Thoracic aorta (tissue), 2 donors: ENCODE measurements at regions not wholly inside any gene's neighbourhood (a gene's known extent, or its start where the extent isn't known, plus 50 kb on each side); places are given as distances from the start of the nearest gene placed in this dataset.

ENCODE experiments used
- ATAC-seq: fragments of 150-250 bp; one replicate; pipeline ENCODE4 v1.8.0; 2017; ENCODE audit warnings: low read depth; ENCODE audit not compliant: insufficient number of reproducible peaks, low FRiP score
- DNase-seq: peaks from one replicate; pipeline ENCODE4 v3.0.0-alpha.2; 2020; ENCODE audit warnings: low spot score
- H3K27ac ChIP-seq, 2 donors: fragments of 200-600 bp; sonication (generic); 1 replicate in 1 of 2; 2 replicates in 1 of 2; pipeline ENCODE4 v1.5.1; 2016; ENCODE audit warnings: mild to moderate bottlenecking in 2 of 2, moderate library complexity in 2 of 2
- H3K27me3 ChIP-seq: fragments of 200-600 bp; sonication (generic); replicated peaks from 2 replicates; pipeline ENCODE4 v1.6.0; 2016; ENCODE audit warnings: mild to moderate bottlenecking; ENCODE audit not compliant: insufficient read depth
- H3K36me3 ChIP-seq: fragments of 200-600 bp; sonication (generic); one replicate; pipeline ENCODE4 v1.5.1; 2016
- H3K4me1 ChIP-seq, 2 donors: fragments of 200-600 bp; sonication (generic); 1 replicate in 1 of 2; 2 replicates in 1 of 2; pipeline versions ENCODE4 v1.5.1 to v1.6.0; 2016; ENCODE audit warnings: low read depth in 2 of 2, mild to moderate bottlenecking in 1 of 2; ENCODE audit not compliant: control insufficient read depth in 1 of 2
- H3K4me3 ChIP-seq: fragments of 200-600 bp; sonication (generic); 2 replicates; pipeline ENCODE4 v1.5.1; 2016; ENCODE audit warnings: mild to moderate bottlenecking
- H3K9me3 ChIP-seq: fragments of 200-600 bp; sonication (generic); 2 replicates; pipeline ENCODE4 v1.5.1; 2016
- TF ChIP-seq, protein P1 (sequence below): fragments of 200-600 bp; sonication (generic); IDR thresholded peaks from one replicate; pipeline ENCODE4 v1.5.1; 2019; ENCODE audit warnings: antibody characterized with exemption

- Histone ChIP-seq H3K27me3 (no peaks in the 10 kb centered on the region), H3K4me1 (no peaks in the 10 kb centered on the region), H3K4me3 (no peak overlapping the region), H3K9me3 (no peaks in the 10 kb centered on the region), H3K36me3 (no peaks in the 10 kb centered on the region), H3K27ac (no peak overlapping the region)
- no peak for DNase-seq
- TF ChIP-seq, protein P1, sequence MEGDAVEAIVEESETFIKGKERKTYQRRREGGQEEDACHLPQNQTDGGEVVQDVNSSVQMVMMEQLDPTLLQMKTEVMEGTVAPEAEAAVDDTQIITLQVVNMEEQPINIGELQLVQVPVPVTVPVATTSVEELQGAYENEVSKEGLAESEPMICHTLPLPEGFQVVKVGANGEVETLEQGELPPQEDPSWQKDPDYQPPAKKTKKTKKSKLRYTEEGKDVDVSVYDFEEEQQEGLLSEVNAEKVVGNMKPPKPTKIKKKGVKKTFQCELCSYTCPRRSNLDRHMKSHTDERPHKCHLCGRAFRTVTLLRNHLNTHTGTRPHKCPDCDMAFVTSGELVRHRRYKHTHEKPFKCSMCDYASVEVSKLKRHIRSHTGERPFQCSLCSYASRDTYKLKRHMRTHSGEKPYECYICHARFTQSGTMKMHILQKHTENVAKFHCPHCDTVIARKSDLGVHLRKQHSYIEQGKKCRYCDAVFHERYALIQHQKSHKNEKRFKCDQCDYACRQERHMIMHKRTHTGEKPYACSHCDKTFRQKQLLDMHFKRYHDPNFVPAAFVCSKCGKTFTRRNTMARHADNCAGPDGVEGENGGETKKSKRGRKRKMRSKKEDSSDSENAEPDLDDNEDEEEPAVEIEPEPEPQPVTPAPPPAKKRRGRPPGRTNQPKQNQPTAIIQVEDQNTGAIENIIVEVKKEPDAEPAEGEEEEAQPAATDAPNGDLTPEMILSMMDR = no peak
- ATAC-seq = no peak
Measured at GRCh38 chr7:84337429-84337828, 142.8 kb upstream of the SEMA3A start.

- DNase-seq = no peak
- no peak overlapping the region for H3K27ac ChIP-seq
- H3K4me1 ChIP-seq = no peaks in the 10 kb centered on the region
- no peak overlapping the region for H3K4me3 ChIP-seq
- H3K9me3 ChIP-seq = no peaks in the 10 kb centered on the region
- H3K27me3 ChIP-seq = no peaks in the 10 kb centered on the region
- TF ChIP-seq, protein P1 = no peak
- no peaks in the 10 kb centered on the region for H3K36me3 ChIP-seq
- ATAC-seq = no peak
Measured at GRCh38 chr7:84336766-84337165, 142.2 kb upstream of the SEMA3A start.

- TF ChIP-seq, protein P1 = no peak
- Histone ChIP-seq H3K4me3 (no peak overlapping the region), H3K9me3 (no peaks in the 10 kb centered on the region), H3K27ac (no peak overlapping the region), H3K36me3 (no peaks in the 10 kb centered on the region), H3K27me3 (no peaks in the 10 kb centered on the region), H3K4me1 (no peaks in the 10 kb centered on the region)
- ATAC-seq (no peak), DNase-seq (no peak)
Measured at GRCh38 chr7:84336303-84336702, 141.7 kb upstream of the SEMA3A start.

- Histone ChIP-seq H3K4me1 (no peaks in the 10 kb centered on the region), H3K36me3 (no peaks in the 10 kb centered on the region), H3K27ac (no peak overlapping the region), H3K9me3 (no peaks in the 10 kb centered on the region), H3K4me3 (no peak overlapping the region), H3K27me3 (no peaks in the 10 kb centered on the region)
- no peak for ATAC-seq
- TF ChIP-seq, protein P1 = no peak
- DNase-seq = no peak
Measured at GRCh38 chr7:84331616-84332015, 137.0 kb upstream of the SEMA3A start.

DNA sequence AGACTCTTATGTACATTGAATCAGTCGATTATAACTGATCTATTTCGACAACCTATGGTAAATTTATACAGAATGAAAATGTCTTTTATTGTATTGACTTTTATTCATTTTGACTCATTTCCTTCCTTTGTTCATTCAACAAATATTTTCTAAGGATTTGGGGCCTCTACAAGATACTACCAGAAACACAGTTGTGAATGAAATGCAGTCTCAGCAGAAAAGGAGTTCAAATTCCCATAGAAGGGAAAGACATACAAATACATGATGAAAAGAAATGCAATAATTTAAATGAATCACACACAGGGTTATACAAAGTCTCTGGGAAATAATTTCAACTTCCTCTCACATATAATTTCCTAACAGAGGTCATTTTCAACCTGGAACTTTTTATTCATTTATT lies 134.0 kb upstream of the SEMA3A start:
- TF ChIP-seq, protein P1 = no peak
- Histone ChIP-seq H3K4me1 (no peaks in the 10 kb centered on the region), H3K27ac (no peak overlapping the region), H3K9me3 (no peaks in the 10 kb centered on the region), H3K27me3 (no peaks in the 10 kb centered on the region), H3K4me3 (no peak overlapping the region), H3K36me3 (no peaks in the 10 kb centered on the region)
- DNase-seq (no peak), ATAC-seq (peak; percentile 19)
